ENCODE measurements at regions not wholly inside any gene's neighbourhood (a gene's known extent, or its start where the extent isn't known, plus 50 kb on each side); places are given as distances from the start of the nearest gene placed in this dataset.

DNA sequence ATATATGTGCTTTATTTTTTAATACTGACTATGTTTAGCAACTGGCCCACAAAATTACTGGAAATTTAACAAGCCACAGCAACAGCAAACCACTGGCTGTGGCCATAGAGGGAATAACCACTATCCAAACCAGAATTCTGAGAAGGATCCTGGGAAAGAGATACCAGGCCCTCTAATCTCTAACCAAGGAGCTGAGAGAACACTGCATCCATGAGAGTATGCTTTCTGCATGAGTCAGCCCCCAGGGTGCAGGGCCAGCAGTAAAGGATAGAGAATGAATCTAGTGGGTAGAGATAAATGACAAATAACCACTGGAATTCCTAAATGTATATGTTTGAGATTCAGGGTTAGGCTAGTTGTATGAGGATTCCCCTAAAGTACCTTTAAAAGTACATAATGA is 221.8 kb downstream of the KIT start:
- Histone ChIP-seq H3K27ac (ENCODE audit: low read depth, low read length) (no peak overlapping the region), H3K4me1 (ENCODE audit: control insufficient read depth in 1 of 2, insufficient read depth in 2 of 2, low read length in 2 of 2) (no peaks in the 10 kb centered on the region), H3K36me3 (ENCODE audit: control insufficient read depth in 1 of 2, insufficient read depth in 2 of 2, low read length in 2 of 2) (no peaks in the 10 kb centered on the region), H3K9ac (ENCODE audit: low read length) (no peak overlapping the region), H2AFZ (ENCODE audit: low read depth, low read length, poor library complexity, severe bottlenecking) (no peak overlapping the region), H3K4me3 (replicated peaks in 1 of 2; ENCODE audit: low read depth in 1 of 2, low read length in 2 of 2) (no peak overlapping the region), H4K20me1 (ENCODE audit: insufficient read depth) (no peaks in the 10 kb centered on the region), H3K9me3 (ENCODE audit: control insufficient read depth in 1 of 2, insufficient read depth in 1 of 2, low read depth in 1 of 2, low read length in 2 of 2) (no peaks in the 10 kb centered on the region), H3K27me3 (ENCODE audit: insufficient read depth, low read length) (peaks cover 19% of the 10 kb centered on the region; the same call in 1 of the 2 replicates), H3K4me2 (ENCODE audit: low read length) (no peak overlapping the region), H3K79me2 (ENCODE audit: insufficient read depth, low read length) (no peaks in the 10 kb centered on the region), H3K9me2 (ENCODE audit: insufficient read depth) (no peaks in the 10 kb centered on the region)
- DNase-seq (ENCODE audit: low read depth, low spot score) (no peak), ATAC-seq (no peak)
- TF ChIP-seq TCF7L2 (IDR thresholded peaks at IDR 0.05; ENCODE audit: borderline replicate concordance, extremely low read depth, insufficient read depth, insufficient read length) (no peak), EGR1 (IDR thresholded peaks at IDR 0.05; ENCODE audit: low read depth) (no peak), CEBPB (IDR thresholded peaks at IDR 0.05; ENCODE audit: low read depth) (no peak), ZFX (IDR thresholded peaks at IDR 0.05) (no peak), ZNF274 (IDR thresholded peaks at IDR 0.05; ENCODE audit: low read depth, low read length) (no peak), POLR2AphosphoS5 (IDR thresholded peaks at IDR 0.05; ENCODE audit: low read depth, low read length) (no peak), EZH2phosphoT487 (IDR thresholded peaks at IDR 0.05; ENCODE audit: borderline replicate concordance) (no peak), ELF1 (IDR thresholded peaks at IDR 0.05; ENCODE audit: borderline replicate concordance, low read depth) (no peak), EZH2 (IDR thresholded peaks at IDR 0.05) (no peak), SRF (IDR thresholded peaks at IDR 0.05; ENCODE audit: low read depth) (no peak), YY1 (IDR thresholded peaks at IDR 0.05; ENCODE audit: extremely low read depth, insufficient replicate concordance, low read depth, low read length) (no peak)
- TF ChIP-seq, protein P1, sequence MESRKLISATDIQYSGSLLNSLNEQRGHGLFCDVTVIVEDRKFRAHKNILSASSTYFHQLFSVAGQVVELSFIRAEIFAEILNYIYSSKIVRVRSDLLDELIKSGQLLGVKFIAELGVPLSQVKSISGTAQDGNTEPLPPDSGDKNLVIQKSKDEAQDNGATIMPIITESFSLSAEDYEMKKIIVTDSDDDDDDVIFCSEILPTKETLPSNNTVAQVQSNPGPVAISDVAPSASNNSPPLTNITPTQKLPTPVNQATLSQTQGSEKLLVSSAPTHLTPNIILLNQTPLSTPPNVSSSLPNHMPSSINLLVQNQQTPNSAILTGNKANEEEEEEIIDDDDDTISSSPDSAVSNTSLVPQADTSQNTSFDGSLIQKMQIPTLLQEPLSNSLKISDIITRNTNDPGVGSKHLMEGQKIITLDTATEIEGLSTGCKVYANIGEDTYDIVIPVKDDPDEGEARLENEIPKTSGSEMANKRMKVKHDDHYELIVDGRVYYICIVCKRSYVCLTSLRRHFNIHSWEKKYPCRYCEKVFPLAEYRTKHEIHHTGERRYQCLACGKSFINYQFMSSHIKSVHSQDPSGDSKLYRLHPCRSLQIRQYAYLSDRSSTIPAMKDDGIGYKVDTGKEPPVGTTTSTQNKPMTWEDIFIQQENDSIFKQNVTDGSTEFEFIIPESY (IDR thresholded peaks at IDR 0.05; ENCODE audit: extremely low read depth, insufficient replicate concordance, low read length): no peak
- TF ChIP-seq, protein P2, sequence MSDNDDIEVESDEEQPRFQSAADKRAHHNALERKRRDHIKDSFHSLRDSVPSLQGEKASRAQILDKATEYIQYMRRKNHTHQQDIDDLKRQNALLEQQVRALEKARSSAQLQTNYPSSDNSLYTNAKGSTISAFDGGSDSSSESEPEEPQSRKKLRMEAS (IDR thresholded peaks at IDR 0.05): no peak
- ChIA-PET CTCF (no interaction called here), POLR2A (no interaction called here), RAD21 (ENCODE audit: low non-redundant PET in 1 of 2, low total read pairs in 2 of 2, uncharacterized antibody in 2 of 2, unreplicated experiment in 2 of 2) (no interaction called here)
- BruUV-seq (replicated peaks): no TSS peak
- intact Hi-C loops (cut with micrococcal nuclease): no loop called here
